ENCODE measurements at regions not wholly inside any gene's neighbourhood (a gene's known extent, or its start where the extent isn't known, plus 50 kb on each side); places are given as distances from the start of the nearest gene placed in this dataset.

- H3K9me3 ChIP-seq (ENCODE audit: insufficient read depth in 2 of 2, low read depth in 1 of 2, low read length in 1 of 2) = no peaks in the 10 kb centered on the region
- H3K27ac ChIP-seq (ENCODE audit: low read depth, low read length) = no peak overlapping the region
- TF ChIP-seq RXRA (IDR thresholded peaks at IDR 0.05; ENCODE audit: insufficient read depth, low read depth, low read length) = no peak
- H3K4ac ChIP-seq (replicated peaks; ENCODE audit: insufficient read length, low read depth, low read length) = no peak overlapping the region
- H3K9ac ChIP-seq (replicated peaks in 1 of 4; ENCODE audit: extremely low read depth in 1 of 4, low read depth in 3 of 4, low read length in 3 of 4) = no peak overlapping the region; a peak in 1 of 7 replicates
- no peak overlapping the region for H4K5ac ChIP-seq (ENCODE audit: insufficient read length, low read depth, low read length)
- no peaks in the 10 kb centered on the region for H3K79me1 ChIP-seq (ENCODE audit: low read depth, low read length)
- no peak overlapping the region for H3K14ac ChIP-seq (ENCODE audit: insufficient read length)
- no peaks in the 10 kb centered on the region for H3K23me2 ChIP-seq (ENCODE audit: low read depth, low read length)
- no peak overlapping the region for H2BK5ac ChIP-seq (ENCODE audit: low read depth, low read length)
- H3K36me3 ChIP-seq (ENCODE audit: control insufficient read depth in 2 of 4, insufficient read depth in 4 of 4, low read length in 3 of 4) = no peaks in the 10 kb centered on the region
- H4K20me1 ChIP-seq (replicated peaks in 1 of 2; ENCODE audit: control insufficient read depth in 1 of 2, insufficient read depth in 2 of 2, low read length in 2 of 2) = no peaks in the 10 kb centered on the region
- H2BK12ac ChIP-seq (ENCODE audit: low read depth, low read length) = no peak overlapping the region
- no peak overlapping the region for H3K4me2 ChIP-seq (ENCODE audit: insufficient read depth in 1 of 2, low read depth in 2 of 2, low read length in 2 of 2)
- no peak overlapping the region for H3K23ac ChIP-seq (ENCODE audit: insufficient read length)
- no peak for DNase-seq (ENCODE audit: low read depth in 1 of 2, low spot score in 2 of 2)
- no peaks in the 10 kb centered on the region for H3K4me1 ChIP-seq (replicated peaks in 1 of 4; ENCODE audit: control insufficient read depth in 3 of 4, insufficient read depth in 4 of 4, low read length in 3 of 4)
- no peak overlapping the region for H3K18ac ChIP-seq (ENCODE audit: extremely low read depth, low read length)
- H2BK20ac ChIP-seq (ENCODE audit: low read length) = no peak overlapping the region
- 0 out of 2 replicates have a peak overlapping the region, but pooled peaks have one; percentile 3 for H2AFZ ChIP-seq (ENCODE audit: low read length)
- no peak overlapping the region for H4K91ac ChIP-seq (replicated peaks; ENCODE audit: insufficient read length, low read length)
- no peak overlapping the region for H2AK5ac ChIP-seq (ENCODE audit: low read depth, low read length)
- no peak overlapping the region for H2BK15ac ChIP-seq (ENCODE audit: low read length)
- H2BK120ac ChIP-seq (replicated peaks; ENCODE audit: low read depth, low read length) = no peak overlapping the region
- 91% methylated on average over 5 of the region's 5 CpGs; no CpG with 5 or more reads in 1 of the 2 experiments for WGBS, 2 experiments (ENCODE audit: extremely low coverage in 1 of 2, insufficient coverage in 1 of 2, insufficient read length in 1 of 2, insufficient replicate concordance in 2 of 2, low coverage in 1 of 2, low lambda C conversion rate in 2 of 2, missing lambda C conversion rate in 1 of 2)
- H3K4me3 ChIP-seq (ENCODE audit: extremely low read depth in 1 of 4, insufficient read depth in 2 of 4, low read depth in 3 of 4, low read length in 4 of 4) = no peak overlapping the region
- ChIA-PET CTCF (ENCODE audit: partially characterized antibody) (interaction anchor here (0.6 kb wide), 1 partner anchor 97 kb away, joined by 3 read pairs; no protein-coding TSS in a partner anchor), POLR2A (ENCODE audit: partially characterized antibody) (no interaction called here)
- no peaks in the 10 kb centered on the region for H3K79me2 ChIP-seq (ENCODE audit: control insufficient read depth in 1 of 2, insufficient read depth in 2 of 2, low read length in 2 of 2)
- H3K56ac ChIP-seq (replicated peaks; ENCODE audit: insufficient read length, low read depth, low read length) = no peak overlapping the region
- H4K8ac ChIP-seq (ENCODE audit: extremely low read depth, insufficient read depth, low read length) = no peak overlapping the region
- no peaks in the 10 kb centered on the region for H3K27me3 ChIP-seq (replicated peaks in 1 of 4; ENCODE audit: control insufficient read depth in 3 of 4, extremely low read depth in 1 of 4, insufficient read depth in 3 of 4, low read length in 3 of 4)
- no peak for FAIRE-seq
These were observed 193.1 kb downstream of the TMEM114 start for GRCh38 chr16:8397223-8397622.
